GM21381 (cell line): ENCODE measurements at regions not wholly inside any gene's neighbourhood (a gene's known extent, or its start where the extent isn't known, plus 50 kb on each side); places are given as distances from the start of the nearest gene placed in this dataset.
A peak's percentile ranks its signal among the peaks of the same experiment; 100 is the strongest.

Source experiments
- ATAC-seq: cut with Tn5 transposase; IDR thresholded peaks from one replicate; pipeline ENCODE4 v1.9.1; 2021; ENCODE audit warnings: mild to moderate bottlenecking, moderate library complexity; ENCODE audit not compliant: unreplicated experiment

GRCh38 chr6:113616701-113617274 lies 240.4 kb upstream of the MARCKS start:
- no peak for ATAC-seq

GRCh38 chr6:113619077-113619476 lies 238.1 kb upstream of the MARCKS start:
- no peak for ATAC-seq

- no peak for ATAC-seq
Measured at GRCh38 chr6:113620386-113620785, 236.8 kb upstream of the MARCKS start.

GRCh38 chr6:113622254-113622653 lies 234.9 kb upstream of the MARCKS start:
- no peak for ATAC-seq

GRCh38 chr6:113623129-113623528 lies 234.0 kb upstream of the MARCKS start:
- no peak for ATAC-seq

GRCh38 chr6:113625850-113626249 lies 231.3 kb upstream of the MARCKS start:
- ATAC-seq: peak; percentile 38

GRCh38 chr6:113626475-113626874 lies 230.7 kb upstream of the MARCKS start:
- peak; percentile 19 for ATAC-seq

- peak; percentile 20 for ATAC-seq
Measured at GRCh38 chr6:113627480-113627879, 229.7 kb upstream of the MARCKS start.

GRCh38 chr6:113629256-113629655 lies 227.9 kb upstream of the MARCKS start:
- no peak for ATAC-seq

GRCh38 chr6:113629975-113630737 lies 227.0 kb upstream of the MARCKS start:
- no peak for ATAC-seq

- peak; percentile 53 for ATAC-seq
Measured at GRCh38 chr6:113630738-113631535, 226.2 kb upstream of the MARCKS start.

- no peak for ATAC-seq
Measured at GRCh38 chr6:113631666-113632065, 225.5 kb upstream of the MARCKS start.

- peak; percentile 34 for ATAC-seq
Measured at GRCh38 chr6:113632220-113632864, 224.8 kb upstream of the MARCKS start.

- no peak for ATAC-seq
Measured at GRCh38 chr6:113633638-113634037, 223.5 kb upstream of the MARCKS start.

- ATAC-seq: no peak
Measured at GRCh38 chr6:113634352-113635163, 222.6 kb upstream of the MARCKS start.

- no peak for ATAC-seq
Measured at GRCh38 chr6:113635222-113635986, 221.7 kb upstream of the MARCKS start.

- ATAC-seq: no peak
Measured at GRCh38 chr6:113636357-113636824, 220.8 kb upstream of the MARCKS start.

- ATAC-seq: no peak
Measured at GRCh38 chr6:113640051-113640450, 217.1 kb upstream of the MARCKS start.

- ATAC-seq: no peak
Measured at GRCh38 chr6:113642001-113642713, 215.0 kb upstream of the MARCKS start.
